ENCODE measurements at regions not wholly inside any gene's neighbourhood (a gene's known extent, or its start where the extent isn't known, plus 50 kb on each side); places are given as distances from the start of the nearest gene placed in this dataset.

- no peak for TF ChIP-seq CTCF (IDR thresholded peaks at IDR 0.05; ENCODE audit: low read length)
- TF ChIP-seq EZH2phosphoT487 (IDR thresholded peaks at IDR 0.05; ENCODE audit: low read length) = no peak
Observed at GRCh38 chr4:41878991-41879491, 56.2 kb upstream of the TMEM33 start.
